Esophagus (tissue), 2 donors: ENCODE measurements at regions not wholly inside any gene's neighbourhood (a gene's known extent, or its start where the extent isn't known, plus 50 kb on each side); places are given as distances from the start of the nearest gene placed in this dataset.
"Not testable (repeated sequence)": the region's sequence is repeated elsewhere in the genome, so short reads cannot be mapped to it uniquely, and the experiment has no call there.

Experiments
- H3K27ac ChIP-seq, 2 donors: one replicate each; pipeline ENCODE4 v1.5.1; 2013; ENCODE audit warnings: low read depth in 2 of 2, mild to moderate bottlenecking in 2 of 2, inconsistent platforms in 1 of 2, low read length in 1 of 2, moderate library complexity in 1 of 2
- H3K27me3 ChIP-seq, 2 donors: one replicate each; pipeline ENCODE4 v1.6.1; 2013; ENCODE audit warnings: low read length in 2 of 2, control low read depth in 1 of 2, mild to moderate bottlenecking in 1 of 2; ENCODE audit not compliant: insufficient read depth in 2 of 2, control insufficient read depth in 1 of 2
- H3K36me3 ChIP-seq, 2 donors: one replicate each; pipeline ENCODE4 v1.6.1; 2013; ENCODE audit warnings: low read length in 1 of 2; ENCODE audit not compliant: control insufficient read depth in 2 of 2, insufficient read depth in 2 of 2
- H3K4me1 ChIP-seq, 2 donors: one replicate each; pipeline ENCODE4 v1.6.1; 2013; ENCODE audit warnings: low read length in 1 of 2; ENCODE audit not compliant: control insufficient read depth in 2 of 2, insufficient read depth in 2 of 2
- H3K4me3 ChIP-seq, 2 donors: one replicate each; pipeline ENCODE4 v1.5.1; 2013; ENCODE audit warnings: low read length in 2 of 2, mild to moderate bottlenecking in 2 of 2, low read depth in 1 of 2, moderate library complexity in 1 of 2
- H3K9me3 ChIP-seq, 2 donors: one replicate each; pipeline ENCODE4 v1.6.1; 2013; ENCODE audit warnings: mild to moderate bottlenecking in 2 of 2, low read depth in 1 of 2, low read length in 1 of 2, moderate library complexity in 1 of 2; ENCODE audit not compliant: control insufficient read depth in 2 of 2, insufficient read depth in 1 of 2
- WGBS, 2 donors: extraction: QIAGEN DNeasy Blood & Tissue Kit; methylation state at CpG; one replicate each; pipeline ENCODE4 v1.1.7; 2013; 5-methylcytosine and 5-hydroxymethylcytosine counted together
- donor health status: healthy with polysubstance abuse.
- donor health status: Bipolar disorder and iron deficiency.

DNA sequence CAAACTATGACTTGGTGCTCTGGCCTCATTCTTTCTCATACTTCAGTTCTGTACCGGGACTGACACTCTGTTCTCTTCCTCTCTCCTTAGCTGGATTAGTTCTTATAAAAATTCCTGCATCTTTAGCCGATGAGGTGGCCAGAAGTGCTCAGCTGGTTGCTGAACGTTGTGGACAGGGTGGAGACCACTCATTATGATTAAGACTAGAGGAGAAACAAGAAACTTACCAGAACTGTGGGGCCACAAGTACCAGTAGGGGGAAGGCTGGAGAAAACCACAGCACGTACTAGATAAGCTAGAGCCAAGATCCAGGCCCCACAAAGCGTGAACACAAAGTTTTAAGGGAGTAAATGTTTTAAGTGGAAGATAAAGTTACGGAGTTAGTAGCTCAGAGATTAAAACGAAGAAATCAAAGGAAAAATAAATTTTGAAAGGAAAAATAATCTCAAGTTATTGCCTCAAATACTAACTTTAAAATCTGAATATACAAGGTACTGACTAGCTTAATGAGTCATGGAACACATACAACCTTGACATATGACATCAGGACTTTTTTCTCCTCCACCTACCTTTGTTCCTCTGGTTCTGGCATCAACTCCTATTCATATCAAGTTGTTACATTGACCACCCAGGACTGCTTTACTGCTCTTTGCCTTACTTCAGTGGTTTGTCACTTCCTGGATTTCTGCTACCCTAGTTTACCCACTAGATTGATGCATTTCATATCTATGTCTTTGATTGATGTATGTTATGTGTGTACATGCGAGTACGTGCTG, 469.0 kb downstream of the TFEC start:
- no peak overlapping the region for H3K27ac ChIP-seq
- WGBS, 2 donors, result 82 to 84% methylated on average over 9 of the region's 9 CpGs
- no peaks in the 10 kb centered on the region for H3K36me3 ChIP-seq
- H3K4me1 ChIP-seq, result no peaks in the 10 kb centered on the region
- H3K9me3 ChIP-seq, result no peaks in the 10 kb centered on the region
- H3K4me3 ChIP-seq, result no peak overlapping the region
- H3K27me3 ChIP-seq, result no peaks in the 10 kb centered on the region

DNA sequence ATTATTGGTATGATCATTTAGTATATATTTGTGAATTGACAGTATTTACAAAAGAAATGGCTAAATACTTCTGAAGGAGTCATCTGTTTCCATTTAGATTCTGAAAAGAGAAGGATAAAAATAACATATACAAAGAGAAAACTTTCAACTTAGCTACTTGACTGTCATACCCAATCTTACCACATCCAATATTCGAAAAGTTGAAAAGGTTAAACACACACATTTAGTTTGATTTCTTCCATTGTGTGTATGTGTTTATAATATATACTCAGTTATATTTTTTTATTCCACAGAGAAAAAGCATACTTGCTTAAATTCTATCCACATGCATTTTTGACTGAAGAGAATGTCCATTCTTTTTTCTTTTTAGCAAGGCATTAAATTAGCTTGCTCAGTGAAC, 470.7 kb downstream of the TFEC start:
- WGBS, 2 donors, result 71 to 85% methylated on average over 1 of the region's 1 CpG
- no peaks in the 10 kb centered on the region for H3K27me3 ChIP-seq
- no peaks in the 10 kb centered on the region for H3K4me1 ChIP-seq
- no peak overlapping the region for H3K4me3 ChIP-seq
- H3K36me3 ChIP-seq, result no peaks in the 10 kb centered on the region
- no peak overlapping the region for H3K27ac ChIP-seq
- no peaks in the 10 kb centered on the region for H3K9me3 ChIP-seq

DNA sequence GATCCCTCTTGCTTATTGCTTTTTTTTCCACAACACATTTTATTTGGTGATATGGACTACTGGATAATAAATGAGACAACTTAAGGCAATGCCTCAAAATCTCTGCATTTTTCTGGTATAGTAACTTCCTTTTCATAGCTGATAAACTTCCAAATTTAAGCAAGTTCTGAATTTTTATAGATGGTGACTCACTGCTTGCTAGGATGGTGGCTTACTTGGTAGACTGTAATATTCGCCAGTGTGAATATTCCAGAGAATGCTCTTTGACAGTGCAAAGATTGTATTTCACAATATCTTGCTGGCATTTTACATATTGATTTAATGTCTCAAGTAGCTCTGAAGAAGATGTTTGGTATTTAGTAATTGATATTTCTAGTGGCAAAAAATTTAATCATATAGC, 472.4 kb downstream of the TFEC start:
- H3K4me3 ChIP-seq, result no peak overlapping the region
- WGBS, 2 donors, result 79 to 85% methylated on average over 1 of the region's 1 CpG
- H3K27me3 ChIP-seq, result no peaks in the 10 kb centered on the region
- no peaks in the 10 kb centered on the region for H3K9me3 ChIP-seq
- no peaks in the 10 kb centered on the region for H3K4me1 ChIP-seq
- no peak overlapping the region for H3K27ac ChIP-seq
- H3K36me3 ChIP-seq, result no peaks in the 10 kb centered on the region

DNA sequence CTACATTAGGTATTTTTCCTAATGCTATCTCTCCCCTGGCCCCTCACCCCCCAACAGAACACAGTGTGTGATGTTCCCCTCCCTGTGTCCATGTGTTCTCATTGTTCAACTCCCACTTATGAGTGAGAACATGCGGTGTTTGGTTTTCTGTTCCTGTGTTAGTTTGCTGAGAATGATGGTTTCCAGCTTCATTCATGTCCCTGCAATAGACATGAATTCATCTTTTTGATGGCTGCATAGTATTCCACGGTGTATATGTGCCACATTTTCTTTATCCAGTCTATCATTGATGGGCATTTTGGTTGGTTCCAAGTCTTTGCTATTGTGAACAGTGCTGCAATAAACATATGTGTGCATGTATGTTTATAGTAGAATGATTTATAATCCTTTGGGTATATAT, 473.3 kb downstream of the TFEC start:
- H3K9me3 ChIP-seq, H3K27ac ChIP-seq, H3K4me3 ChIP-seq, H3K36me3 ChIP-seq, H3K27me3 ChIP-seq, H3K4me1 ChIP-seq: not testable (repeated sequence)
- WGBS, 2 donors, result 87 to 91% methylated on average over 2 of the region's 2 CpGs

DNA sequence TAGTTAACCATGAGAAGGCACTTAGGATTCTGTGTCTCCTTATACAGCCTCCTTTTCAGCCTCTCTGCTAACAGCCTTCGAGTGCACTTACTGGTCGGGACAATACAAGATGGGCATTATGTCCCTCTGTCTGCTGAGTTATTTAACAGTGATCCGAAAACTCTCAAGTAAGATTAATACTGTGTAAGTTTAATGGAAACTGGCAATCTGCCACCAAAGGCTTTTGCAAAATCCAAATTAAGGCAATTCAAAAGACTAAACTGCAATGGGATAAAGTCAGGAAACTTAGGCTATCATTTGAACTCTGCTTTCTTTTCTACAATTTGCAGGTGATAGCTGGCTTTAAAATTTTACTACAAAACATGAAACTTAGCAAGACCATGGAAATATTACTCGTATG, 477.8 kb downstream of the TFEC start:
- WGBS, 2 donors, result 71 to 78% methylated on average over 4 of the region's 4 CpGs
- Histone ChIP-seq H3K9me3 (no peaks in the 10 kb centered on the region), H3K4me3 (no peak overlapping the region), H3K36me3 (no peaks in the 10 kb centered on the region), H3K27ac (no peak overlapping the region), H3K27me3 (no peaks in the 10 kb centered on the region), H3K4me1 (no peaks in the 10 kb centered on the region)

DNA sequence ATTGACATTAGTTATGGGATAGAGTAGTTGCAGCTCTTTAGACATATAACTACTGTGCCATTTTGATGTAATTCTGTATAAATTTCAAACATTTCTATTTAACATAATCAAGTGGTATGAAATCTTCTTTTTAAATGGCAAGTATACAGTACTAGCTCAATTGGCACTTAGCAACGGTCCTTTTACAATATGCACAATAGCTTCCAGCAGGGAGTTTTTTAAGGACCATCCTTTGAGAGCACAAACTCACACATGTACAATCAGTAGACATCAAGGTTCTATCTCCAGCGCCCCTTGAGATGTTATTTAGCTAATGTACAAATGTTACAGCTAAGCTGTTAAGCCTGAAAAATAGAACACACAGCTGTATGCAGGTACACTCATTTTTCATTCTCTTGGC, 480.7 kb downstream of the TFEC start:
- 69 to 78% methylated on average over 2 of the region's 2 CpGs for WGBS, 2 donors
- Histone ChIP-seq H3K4me3 (no peak overlapping the region), H3K9me3 (no peaks in the 10 kb centered on the region), H3K4me1 (no peaks in the 10 kb centered on the region), H3K36me3 (no peaks in the 10 kb centered on the region), H3K27ac (no peak overlapping the region), H3K27me3 (no peaks in the 10 kb centered on the region)

DNA sequence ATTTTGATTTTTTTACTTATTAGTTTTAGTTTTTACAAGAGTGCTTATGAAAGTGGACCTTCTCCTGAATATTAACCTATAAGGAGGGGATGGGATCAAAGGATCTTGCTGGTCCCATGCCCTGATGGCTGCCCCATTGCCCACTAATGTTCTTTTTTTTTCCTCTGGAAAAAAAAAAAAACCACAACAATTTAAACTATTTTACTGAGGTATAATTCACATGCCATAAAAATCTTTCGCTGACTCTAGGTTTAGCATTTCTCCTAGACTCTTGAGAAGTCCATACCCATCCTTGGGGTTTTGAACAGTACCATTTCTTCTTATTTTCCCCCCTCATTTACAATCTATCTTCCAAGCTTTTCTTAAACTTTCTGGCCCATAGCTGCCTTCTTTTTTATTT, 481.8 kb downstream of the TFEC start:
- Histone ChIP-seq H3K4me1 (no peaks in the 10 kb centered on the region), H3K4me3 (no peak overlapping the region), H3K27me3 (no peaks in the 10 kb centered on the region), H3K36me3 (no peaks in the 10 kb centered on the region), H3K27ac (no peak overlapping the region), H3K9me3 (no peaks in the 10 kb centered on the region)
- 82 to 89% methylated on average over 1 of the region's 1 CpG for WGBS, 2 donors

DNA sequence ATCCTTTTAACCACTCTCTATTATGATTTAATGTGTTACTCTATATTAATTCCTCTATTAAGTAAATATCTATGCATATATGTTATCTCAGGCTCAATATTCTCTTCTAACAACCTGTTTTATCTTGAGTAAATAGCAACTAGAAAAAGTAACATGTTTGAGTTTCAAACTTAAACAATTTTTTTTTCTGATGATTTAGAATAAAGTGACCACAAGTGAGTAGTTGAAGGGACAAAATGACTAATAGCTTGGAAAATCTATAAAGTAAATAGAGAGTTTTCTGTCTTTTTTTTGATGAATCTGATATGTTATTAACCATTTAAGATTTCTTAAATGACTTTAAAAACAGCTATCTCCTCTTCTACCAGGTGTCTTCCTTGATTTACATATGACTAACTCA, 483.8 kb downstream of the TFEC start:
- Histone ChIP-seq H3K9me3 (no peaks in the 10 kb centered on the region), H3K27me3 (no peaks in the 10 kb centered on the region), H3K4me3 (no peak overlapping the region), H3K4me1 (no peaks in the 10 kb centered on the region), H3K27ac (no peak overlapping the region), H3K36me3 (no peaks in the 10 kb centered on the region)

DNA sequence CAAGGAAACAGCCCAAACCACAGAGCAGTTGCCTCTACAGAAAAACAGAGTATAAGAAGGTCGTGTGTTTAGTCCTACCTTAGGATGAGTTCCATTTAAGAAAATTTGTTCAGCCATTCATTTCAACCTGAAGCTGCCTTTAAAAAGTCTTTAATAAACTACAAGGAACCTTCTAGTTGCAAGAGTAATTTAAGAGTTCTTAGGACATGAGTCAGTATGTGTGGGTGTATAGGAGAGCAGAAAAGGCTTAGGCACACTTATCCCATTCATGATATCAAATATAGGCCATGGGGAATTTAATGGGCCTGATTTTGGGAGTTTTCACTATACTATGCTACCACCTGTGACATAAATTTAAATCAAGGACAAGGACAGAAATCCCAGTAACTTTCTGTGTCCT, 496.8 kb downstream of the TFEC start:
- 61 to 63% methylated on average over 1 of the region's 1 CpG for WGBS, 2 donors
- H3K27ac ChIP-seq, result no peak overlapping the region
- H3K9me3 ChIP-seq, result no peaks in the 10 kb centered on the region
- H3K27me3 ChIP-seq, result no peaks in the 10 kb centered on the region
- H3K4me1 ChIP-seq, result no peaks in the 10 kb centered on the region
- H3K36me3 ChIP-seq, result no peaks in the 10 kb centered on the region
- no peak overlapping the region for H3K4me3 ChIP-seq

DNA sequence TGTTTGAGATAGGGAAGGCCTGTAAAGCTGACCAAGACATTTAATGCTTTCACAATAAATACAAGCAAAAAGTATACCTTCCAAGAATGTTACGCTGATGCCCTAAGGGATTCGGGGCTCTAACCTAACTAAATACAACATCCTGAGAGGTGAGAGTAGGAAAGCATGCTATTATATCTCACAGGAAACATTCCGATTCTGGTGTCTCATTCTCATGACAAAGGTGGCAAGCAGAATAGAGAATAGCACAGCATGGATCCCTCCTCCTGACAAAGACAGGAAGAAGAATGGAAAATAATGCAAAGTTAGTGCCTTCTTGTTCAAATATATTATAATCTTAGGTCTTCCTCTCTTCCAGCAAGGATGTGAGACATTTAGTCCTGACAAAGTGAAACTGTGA, 504.3 kb downstream of the TFEC start:
- no peaks in the 10 kb centered on the region for H3K4me1 ChIP-seq
- no peaks in the 10 kb centered on the region for H3K36me3 ChIP-seq
- no peak overlapping the region for H3K27ac ChIP-seq
- peaks cover 0 to 9% of the 10 kb centered on the region in 2 donors for H3K9me3 ChIP-seq
- no peaks in the 10 kb centered on the region for H3K27me3 ChIP-seq
- WGBS, 2 donors, result 73% methylated on average over 3 of the region's 3 CpGs
- H3K4me3 ChIP-seq, result no peak overlapping the region
